ENCODE measurements at regions not wholly inside any gene's neighbourhood (a gene's known extent, or its start where the extent isn't known, plus 50 kb on each side); places are given as distances from the start of the nearest gene placed in this dataset.

DNA sequence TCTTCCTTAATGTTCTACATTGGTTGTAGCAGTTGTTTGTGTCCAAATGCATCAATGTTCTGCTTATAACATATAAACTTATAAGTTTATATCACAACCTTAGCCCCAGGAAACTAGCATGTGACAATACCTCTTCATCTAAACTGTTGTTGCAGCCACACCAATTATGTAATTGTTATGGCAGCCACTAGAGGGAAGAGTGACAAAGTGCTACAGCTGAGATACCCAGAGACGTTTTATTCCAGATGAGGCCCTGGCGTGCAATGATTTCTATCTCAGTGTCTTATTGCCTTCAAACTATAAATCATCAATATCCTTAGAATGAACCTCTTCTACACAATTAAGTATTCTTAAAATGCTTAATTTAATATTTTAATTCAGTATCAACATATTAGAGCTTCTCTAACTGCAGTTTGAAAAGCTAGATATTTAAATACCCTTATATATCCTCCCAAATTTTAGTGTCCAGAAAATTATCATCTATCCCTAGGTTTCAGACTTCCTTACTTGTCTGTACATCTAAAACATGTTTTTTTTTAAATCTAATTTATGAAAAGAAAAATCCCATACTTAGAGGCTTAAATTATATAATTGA, 171.6 kb downstream of the PCDH10 start:
- TF ChIP-seq, protein P1, sequence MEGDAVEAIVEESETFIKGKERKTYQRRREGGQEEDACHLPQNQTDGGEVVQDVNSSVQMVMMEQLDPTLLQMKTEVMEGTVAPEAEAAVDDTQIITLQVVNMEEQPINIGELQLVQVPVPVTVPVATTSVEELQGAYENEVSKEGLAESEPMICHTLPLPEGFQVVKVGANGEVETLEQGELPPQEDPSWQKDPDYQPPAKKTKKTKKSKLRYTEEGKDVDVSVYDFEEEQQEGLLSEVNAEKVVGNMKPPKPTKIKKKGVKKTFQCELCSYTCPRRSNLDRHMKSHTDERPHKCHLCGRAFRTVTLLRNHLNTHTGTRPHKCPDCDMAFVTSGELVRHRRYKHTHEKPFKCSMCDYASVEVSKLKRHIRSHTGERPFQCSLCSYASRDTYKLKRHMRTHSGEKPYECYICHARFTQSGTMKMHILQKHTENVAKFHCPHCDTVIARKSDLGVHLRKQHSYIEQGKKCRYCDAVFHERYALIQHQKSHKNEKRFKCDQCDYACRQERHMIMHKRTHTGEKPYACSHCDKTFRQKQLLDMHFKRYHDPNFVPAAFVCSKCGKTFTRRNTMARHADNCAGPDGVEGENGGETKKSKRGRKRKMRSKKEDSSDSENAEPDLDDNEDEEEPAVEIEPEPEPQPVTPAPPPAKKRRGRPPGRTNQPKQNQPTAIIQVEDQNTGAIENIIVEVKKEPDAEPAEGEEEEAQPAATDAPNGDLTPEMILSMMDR (IDR thresholded peaks at IDR 0.05): peak in 11 of 12 donors; percentile 7 to 49 (median 23)
- TF ChIP-seq POLR2A (IDR thresholded peaks at IDR 0.05): no peak
